ENCODE measurements at regions not wholly inside any gene's neighbourhood (a gene's known extent, or its start where the extent isn't known, plus 50 kb on each side); places are given as distances from the start of the nearest gene placed in this dataset.
A peak's percentile ranks its signal among the peaks of the same experiment; 100 is the strongest.
"Not testable (repeated sequence)": the region's sequence is repeated elsewhere in the genome, so short reads cannot be mapped to it uniquely, and the experiment has no call there.

GRCh38 chr6:37078814-37079213 lies 73.4 kb downstream of the FGD2 start:
- DNase-seq: no peak

DNA sequence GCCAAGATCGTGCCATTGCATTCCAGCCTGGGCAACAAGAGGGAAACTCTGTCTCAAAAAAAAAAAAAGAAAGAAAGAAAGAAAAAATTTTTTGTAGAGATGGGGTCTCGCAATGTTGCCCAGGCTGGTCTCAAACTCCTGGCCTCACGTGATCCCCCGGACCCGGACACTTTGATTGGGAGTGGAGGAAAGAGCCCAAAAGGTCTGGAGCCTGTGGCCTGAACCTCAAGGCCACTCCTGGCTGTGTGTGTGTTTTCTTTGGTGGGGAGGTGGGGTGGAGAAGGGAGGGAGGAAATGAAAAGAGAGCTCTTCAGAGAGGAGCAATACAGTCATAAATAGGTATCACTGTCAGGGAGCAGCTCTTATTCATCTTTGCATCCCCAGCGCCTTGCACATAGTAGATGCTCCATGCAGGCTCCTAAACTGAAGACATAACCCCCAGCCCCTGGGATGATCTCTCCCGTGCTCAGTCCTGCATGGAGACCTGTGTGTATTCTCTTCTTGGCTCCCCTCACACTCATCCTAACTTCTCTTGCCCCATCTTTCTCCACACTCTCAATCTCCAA lies 75.7 kb downstream of the FGD2 start:
- no peak for DNase-seq

- no peak for DNase-seq
Measured at GRCh38 chr6:37082390-37083130, 77.1 kb downstream of the FGD2 start.

GRCh38 chr6:37083243-37084138 lies 78.0 kb downstream of the FGD2 start:
- no peak for DNase-seq

GRCh38 chr6:37084665-37085064 lies 79.2 kb downstream of the FGD2 start:
- not testable (repeated sequence) for DNase-seq

GRCh38 chr6:37085198-37085597 lies 79.7 kb downstream of the FGD2 start:
- no peak for DNase-seq

- DNase-seq: no peak
Measured at GRCh38 chr6:37088897-37089296, 81.1 kb upstream of the PIM1 start.

DNA sequence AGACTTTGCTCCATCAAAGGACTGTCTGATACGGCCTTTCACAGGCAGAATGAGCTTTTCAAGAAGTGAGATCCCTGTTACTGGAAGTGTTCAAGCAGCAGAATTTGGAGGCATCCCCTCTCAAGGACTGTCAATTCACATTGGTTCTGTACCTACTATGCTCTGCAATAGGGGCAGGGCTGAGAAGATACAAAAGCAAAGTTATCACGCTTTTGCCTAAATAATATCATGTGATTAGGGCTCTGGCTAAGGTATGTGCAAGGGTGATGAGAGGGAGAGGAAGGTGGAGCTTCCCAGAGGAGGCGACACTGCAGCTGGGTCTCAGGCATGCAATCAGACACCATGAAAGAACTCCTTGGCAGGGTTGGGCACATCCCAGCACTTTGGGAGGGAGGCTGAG lies 80.2 kb upstream of the PIM1 start:
- DNase-seq: no peak

DNA sequence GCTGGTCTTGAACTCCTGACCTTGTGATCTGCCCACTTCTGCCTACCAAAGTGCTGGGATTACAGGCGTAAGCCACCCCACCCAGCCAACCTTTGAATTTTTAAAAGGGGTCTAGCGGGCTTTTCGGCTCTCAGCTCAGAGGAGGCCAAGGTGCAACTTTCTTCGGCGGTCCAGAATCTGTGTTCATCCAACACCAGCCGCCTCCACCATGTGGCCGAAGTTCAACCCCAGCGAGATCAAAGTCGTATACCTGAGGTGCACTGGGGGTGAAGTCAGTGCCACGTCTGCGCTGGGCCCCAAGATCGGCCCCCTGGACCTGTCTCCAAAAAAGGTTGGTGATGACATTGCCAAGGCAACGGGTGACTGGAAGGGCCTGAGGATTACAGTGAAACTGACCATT lies 78.8 kb upstream of the PIM1 start:
- not testable (repeated sequence) for DNase-seq

DNA sequence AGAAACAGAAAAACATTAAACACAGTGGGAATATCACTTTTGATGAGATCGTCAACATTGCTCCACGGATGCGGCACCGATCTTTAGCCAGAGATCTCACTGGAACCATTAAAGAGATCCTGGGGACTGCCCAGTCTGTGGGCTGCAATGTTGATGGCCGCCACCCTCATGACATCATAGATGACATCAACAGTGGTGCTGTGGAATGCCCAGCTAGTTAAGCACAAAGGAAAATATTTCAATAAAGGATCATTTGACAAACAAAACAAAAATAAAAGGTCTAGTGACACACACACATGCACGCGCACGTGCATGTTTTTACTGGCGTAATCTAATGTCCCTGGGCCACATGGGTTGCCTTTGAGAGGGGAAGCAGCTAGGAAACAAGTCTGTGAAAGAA lies 78.4 kb upstream of the PIM1 start:
- not testable (repeated sequence) for DNase-seq

DNA sequence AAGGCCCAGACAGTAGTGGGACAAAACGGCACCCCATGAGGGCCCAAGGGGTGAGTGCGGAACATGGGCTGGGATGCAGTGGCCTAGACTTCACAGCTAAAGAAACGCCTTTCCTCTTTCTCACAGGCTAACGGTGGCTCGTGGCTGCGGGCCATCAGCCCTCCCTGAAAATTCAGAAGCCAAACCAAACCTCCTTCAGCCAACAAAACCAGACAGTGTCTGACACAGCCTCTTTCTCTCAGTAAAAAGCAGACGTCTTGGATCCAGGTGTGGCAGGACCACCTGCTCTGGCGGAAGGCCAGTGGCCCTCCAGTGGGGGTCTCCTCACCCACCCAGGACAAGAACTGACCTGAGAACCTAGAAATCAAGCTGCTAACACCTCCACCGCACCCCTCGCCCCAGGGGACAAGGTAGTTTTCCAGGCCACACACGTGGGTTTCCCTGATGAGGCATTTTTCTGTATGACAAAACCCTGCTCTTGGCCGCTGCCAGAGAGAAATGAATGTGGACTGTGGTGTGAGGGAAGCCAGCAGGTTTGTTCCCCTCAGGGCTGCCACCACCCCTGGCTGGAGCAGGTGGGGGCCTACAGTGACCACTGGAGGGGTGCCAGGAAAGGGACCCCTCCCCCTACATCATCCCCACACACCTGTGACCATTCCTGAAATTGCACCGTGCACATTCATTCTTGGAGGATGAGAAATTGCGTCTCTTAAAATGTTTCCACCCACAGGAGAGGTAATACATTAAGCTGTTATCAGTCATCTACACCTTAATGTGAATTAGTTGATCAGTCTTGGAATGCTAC lies 76.8 kb upstream of the PIM1 start:
- DNase-seq: no peak

DNA sequence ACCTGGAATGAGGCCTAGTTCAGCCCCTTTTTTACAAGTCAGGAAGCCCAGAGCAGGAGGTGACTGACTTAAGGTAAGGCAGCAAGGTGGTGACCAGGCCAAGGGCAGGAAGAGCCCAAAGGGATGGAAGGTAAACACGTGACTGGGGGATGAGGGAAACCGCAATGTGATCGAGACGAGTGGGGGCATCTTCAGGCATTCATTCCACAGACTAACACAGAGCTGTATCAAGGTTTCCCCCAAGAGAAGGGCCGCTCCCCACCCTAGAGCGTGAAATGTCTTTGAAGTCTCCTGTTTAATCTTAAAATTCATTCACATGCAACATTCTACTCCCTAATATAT lies 76.3 kb upstream of the PIM1 start:
- DNase-seq: no peak

DNA sequence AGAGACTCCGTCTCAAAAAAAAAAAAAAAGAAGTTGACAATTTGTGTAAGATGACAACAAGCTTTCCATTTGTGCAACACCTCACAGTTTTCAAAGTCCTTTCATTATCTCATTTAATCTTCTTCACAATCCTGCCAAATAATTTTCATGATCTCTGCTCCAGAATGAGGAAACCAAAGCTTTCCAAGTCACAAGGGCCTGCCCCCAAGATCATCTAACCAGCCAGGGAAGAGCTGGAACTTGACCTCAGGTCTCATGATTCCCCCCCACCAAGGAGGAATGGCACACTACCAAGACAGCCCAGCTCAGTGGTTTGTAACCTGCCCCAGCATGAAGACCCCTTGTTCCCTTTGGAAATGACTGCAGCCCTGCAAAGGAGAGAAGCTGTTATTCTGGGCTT lies 74.0 kb upstream of the PIM1 start:
- DNase-seq: no peak

DNA sequence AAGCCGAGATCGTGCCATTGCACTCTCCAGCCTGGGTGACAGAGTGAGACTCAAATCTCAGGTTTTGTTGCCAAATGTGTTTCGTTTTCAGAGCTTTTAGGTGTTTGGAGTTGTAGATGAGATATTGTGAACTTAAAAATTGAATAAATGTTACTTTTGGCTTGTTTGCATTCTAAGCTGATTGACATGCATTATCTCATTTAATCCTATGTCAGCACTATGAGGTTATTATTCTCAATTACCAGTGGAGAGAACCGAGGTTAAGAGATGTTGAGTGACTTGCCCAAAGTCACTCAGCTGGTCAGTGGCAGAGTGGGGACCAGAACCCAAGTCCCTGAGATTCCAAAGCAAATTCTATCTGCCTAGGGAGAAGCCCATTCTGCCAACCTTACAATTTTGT lies 72.6 kb upstream of the PIM1 start:
- DNase-seq: no peak

- DNase-seq: no peak
Measured at GRCh38 chr6:37099442-37099841, 70.5 kb upstream of the PIM1 start.

DNA sequence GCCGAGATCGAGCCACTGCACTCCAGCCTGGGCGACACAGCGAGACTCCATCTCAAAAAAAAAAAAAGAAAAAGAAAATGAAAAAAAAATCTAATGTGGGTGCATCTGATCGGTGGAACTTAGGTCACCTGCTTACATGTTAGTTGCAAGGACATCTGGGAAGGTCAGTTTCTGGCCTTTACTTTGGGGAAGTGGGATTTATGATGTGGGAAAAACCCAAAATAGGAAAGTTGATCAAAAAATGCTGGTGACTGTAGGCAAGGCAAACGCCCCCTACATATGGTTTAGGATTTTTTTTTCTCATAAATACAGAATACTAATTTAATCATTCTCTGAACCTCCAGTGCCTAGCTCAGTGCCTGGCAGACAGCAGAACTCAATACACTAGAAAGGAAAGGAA lies 69.2 kb upstream of the PIM1 start:
- DNase-seq: no peak

DNA sequence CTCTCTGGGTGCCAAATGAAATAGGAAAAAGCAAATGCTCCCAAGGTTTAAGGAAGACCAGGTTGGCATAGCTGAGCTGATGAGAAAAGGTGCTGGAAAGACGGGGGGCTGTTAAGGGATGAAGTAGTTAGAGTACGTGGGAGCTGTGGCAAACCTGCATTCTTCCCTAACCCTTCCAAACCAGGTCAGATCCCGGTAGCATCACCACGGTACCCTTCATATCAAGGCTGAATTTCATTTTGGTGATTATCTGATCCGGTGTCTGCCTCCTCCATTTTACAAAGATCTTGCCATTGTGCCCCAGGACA lies 68.0 kb upstream of the PIM1 start:
- DNase-seq: no peak

GRCh38 chr6:37102299-37103168 lies 67.4 kb upstream of the PIM1 start:
- peak; percentile 53 for DNase-seq

- no peak for DNase-seq
Measured at GRCh38 chr6:37103169-37104039, 66.5 kb upstream of the PIM1 start.

- DNase-seq: no peak
Measured at GRCh38 chr6:37104824-37105147, 65.2 kb upstream of the PIM1 start.
